ENCODE measurements at regions not wholly inside any gene's neighbourhood (a gene's known extent, or its start where the extent isn't known, plus 50 kb on each side); places are given as distances from the start of the nearest gene placed in this dataset.

DNA sequence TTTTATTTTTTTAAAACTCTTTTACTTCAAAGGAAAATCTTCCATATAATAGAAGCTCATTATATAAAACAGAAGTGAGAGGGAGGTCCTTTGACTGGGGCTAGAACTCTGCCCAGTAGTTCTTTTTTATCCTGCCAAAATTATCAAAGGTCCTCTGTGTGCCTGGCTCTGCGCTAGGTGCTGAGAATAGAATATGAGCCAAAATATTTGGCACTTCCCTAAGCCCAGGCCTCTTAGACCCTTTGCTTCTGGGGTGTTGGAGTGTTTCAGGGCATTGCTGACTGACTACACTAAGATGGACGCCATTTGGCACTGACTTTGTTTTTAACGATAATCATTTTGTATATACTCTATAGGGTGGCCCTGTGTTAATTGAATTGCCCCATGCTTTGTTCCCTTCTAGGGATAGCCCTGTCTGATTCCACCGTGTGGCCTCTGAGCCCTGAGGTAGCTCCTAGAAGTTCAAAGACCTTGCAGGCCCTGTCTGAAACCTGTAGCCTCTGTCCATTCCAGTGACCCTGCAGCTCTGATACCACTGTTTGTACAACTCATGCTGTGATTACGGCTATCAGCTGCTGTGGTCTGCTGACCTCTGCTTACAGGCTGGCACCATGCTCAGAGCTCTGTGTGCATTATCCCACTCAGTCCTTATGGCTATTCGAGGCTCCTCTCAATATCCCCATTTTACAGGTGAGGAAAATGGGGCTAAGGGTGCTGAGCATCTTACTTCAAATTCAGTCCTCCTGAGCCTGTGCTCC lies 84.3 kb upstream of the SHB start:
- Histone ChIP-seq H3K9me3 (no peaks in the 10 kb centered on the region), H3K4me1 (no peaks in the 10 kb centered on the region), H3K27ac (replicated peaks in 1 of 4) (no peak overlapping the region), H3K36me3 (no peaks in the 10 kb centered on the region), H3K27me3 (peaks cover 0 to 15% (median 0%) of the 10 kb centered on the region in 4 donors), H3K4me3 (no peak overlapping the region)
- intact Hi-C loops (cut with DNase I): no loop called here
- TF ChIP-seq POLR2A (IDR thresholded peaks at IDR 0.05; ENCODE audit: low read depth): no peak
- no peak for TF ChIP-seq EP300 (IDR thresholded peaks at IDR 0.05)
- TF ChIP-seq POLR2AphosphoS5 (IDR thresholded peaks at IDR 0.05): no peak
- TF ChIP-seq, protein P1, sequence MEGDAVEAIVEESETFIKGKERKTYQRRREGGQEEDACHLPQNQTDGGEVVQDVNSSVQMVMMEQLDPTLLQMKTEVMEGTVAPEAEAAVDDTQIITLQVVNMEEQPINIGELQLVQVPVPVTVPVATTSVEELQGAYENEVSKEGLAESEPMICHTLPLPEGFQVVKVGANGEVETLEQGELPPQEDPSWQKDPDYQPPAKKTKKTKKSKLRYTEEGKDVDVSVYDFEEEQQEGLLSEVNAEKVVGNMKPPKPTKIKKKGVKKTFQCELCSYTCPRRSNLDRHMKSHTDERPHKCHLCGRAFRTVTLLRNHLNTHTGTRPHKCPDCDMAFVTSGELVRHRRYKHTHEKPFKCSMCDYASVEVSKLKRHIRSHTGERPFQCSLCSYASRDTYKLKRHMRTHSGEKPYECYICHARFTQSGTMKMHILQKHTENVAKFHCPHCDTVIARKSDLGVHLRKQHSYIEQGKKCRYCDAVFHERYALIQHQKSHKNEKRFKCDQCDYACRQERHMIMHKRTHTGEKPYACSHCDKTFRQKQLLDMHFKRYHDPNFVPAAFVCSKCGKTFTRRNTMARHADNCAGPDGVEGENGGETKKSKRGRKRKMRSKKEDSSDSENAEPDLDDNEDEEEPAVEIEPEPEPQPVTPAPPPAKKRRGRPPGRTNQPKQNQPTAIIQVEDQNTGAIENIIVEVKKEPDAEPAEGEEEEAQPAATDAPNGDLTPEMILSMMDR (IDR thresholded peaks at IDR 0.05): no peak
- WGBS: 92% methylated on average over 6 of the region's 6 CpGs
- no peak for DNase-seq (ENCODE audit: extremely low spot score)

DNA sequence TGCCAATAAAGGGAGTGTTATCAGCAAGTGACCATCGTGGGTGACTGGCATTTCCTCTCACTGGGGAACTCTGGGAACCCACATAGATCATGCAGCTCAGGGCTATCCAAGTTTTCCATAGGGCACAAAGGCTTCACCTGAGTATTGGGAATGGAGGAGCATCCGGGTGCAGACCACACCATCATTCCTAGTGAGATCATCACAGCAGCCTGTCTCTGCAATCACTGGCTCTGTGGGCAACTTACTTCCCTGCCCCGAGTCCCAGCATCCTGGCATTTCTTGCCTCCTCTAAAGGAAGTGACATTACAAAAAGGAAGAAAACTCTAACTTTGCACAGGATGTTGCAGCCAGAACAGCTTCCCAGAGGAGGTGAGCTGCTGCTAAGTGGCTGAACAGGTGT lies 80.6 kb upstream of the SHB start:
- intact Hi-C loops (cut with DNase I): no loop called here
- H3K27me3 ChIP-seq: peaks cover 0 to 27% (median 0%) of the 10 kb centered on the region in 4 donors
- DNase-seq (ENCODE audit: extremely low spot score): no peak
- no peak overlapping the region for H3K4me3 ChIP-seq
- H3K9me3 ChIP-seq: no peaks in the 10 kb centered on the region
- TF ChIP-seq EP300 (IDR thresholded peaks at IDR 0.05) (no peak), POLR2A (IDR thresholded peaks at IDR 0.05; ENCODE audit: low read depth) (no peak), POLR2AphosphoS5 (IDR thresholded peaks at IDR 0.05) (no peak)
- TF ChIP-seq, protein P1 (IDR thresholded peaks at IDR 0.05): no peak
- H3K4me1 ChIP-seq: no peaks in the 10 kb centered on the region
- no peaks in the 10 kb centered on the region for H3K36me3 ChIP-seq
- 53% methylated on average over 3 of the region's 3 CpGs for WGBS
- no peak overlapping the region for H3K27ac ChIP-seq (replicated peaks in 1 of 4)

- H3K4me3 ChIP-seq: no peak overlapping the region
- no peak overlapping the region for H3K27ac ChIP-seq (replicated peaks in 1 of 4)
- intact Hi-C loops (cut with DNase I): no loop called here
- DNase-seq (ENCODE audit: extremely low spot score): no peak
- WGBS: 90% methylated on average over 4 of the region's 8 CpGs
- no peaks in the 10 kb centered on the region for H3K9me3 ChIP-seq
- TF ChIP-seq EP300 (IDR thresholded peaks at IDR 0.05) (no peak), POLR2AphosphoS5 (IDR thresholded peaks at IDR 0.05) (no peak), POLR2A (IDR thresholded peaks at IDR 0.05; ENCODE audit: low read depth) (no peak)
- TF ChIP-seq, protein P1 (IDR thresholded peaks at IDR 0.05): no peak
- no peaks in the 10 kb centered on the region for H3K36me3 ChIP-seq
- peaks cover 0 to 27% (median 0%) of the 10 kb centered on the region in 4 donors for H3K27me3 ChIP-seq
- H3K4me1 ChIP-seq: peaks cover 2 to 8% (median 5%) of the 10 kb centered on the region in 4 donors
These were observed 77.8 kb upstream of the SHB start for GRCh38 chr9:38146844-38147243.

GRCh38 chr9:38145526-38146053 lies 76.6 kb upstream of the SHB start:
- intact Hi-C loops (cut with DNase I): no loop called here
- WGBS: 72% methylated on average over 5 of the region's 6 CpGs
- TF ChIP-seq POLR2AphosphoS5 (IDR thresholded peaks at IDR 0.05) (no peak), POLR2A (IDR thresholded peaks at IDR 0.05; ENCODE audit: low read depth) (no peak), EP300 (IDR thresholded peaks at IDR 0.05) (no peak)
- TF ChIP-seq, protein P1 (IDR thresholded peaks at IDR 0.05): no peak

More at GRCh38 chr9:38145526-38146053, 76.6 kb upstream of the SHB start:
- H3K4me3 ChIP-seq: no peak overlapping the region
- peaks cover 6 to 14% (median 11%) of the 10 kb centered on the region in 4 donors for H3K4me1 ChIP-seq
- peaks cover 0 to 27% (median 0%) of the 10 kb centered on the region in 4 donors for H3K27me3 ChIP-seq
- no peak overlapping the region for H3K27ac ChIP-seq (replicated peaks in 1 of 4)
- no peaks in the 10 kb centered on the region for H3K36me3 ChIP-seq
- no peaks in the 10 kb centered on the region for H3K9me3 ChIP-seq
- DNase-seq (ENCODE audit: extremely low spot score): no peak
